H54 (cell line): ENCODE measurements at regions not wholly inside any gene's neighbourhood (a gene's known extent, or its start where the extent isn't known, plus 50 kb on each side); places are given as distances from the start of the nearest gene placed in this dataset.
"Not testable (repeated sequence)": the region's sequence is repeated elsewhere in the genome, so short reads cannot be mapped to it uniquely, and the experiment has no call there.

Experiments used
- DNase-seq: peaks from one replicate; pipeline ENCODE4 v3.0.0; 2011; ENCODE audit warnings: low spot score, mixed read lengths; ENCODE audit not compliant: insufficient read length
- FAIRE-seq: peaks from 3 replicates; lab custom pipeline; 2011; peaks lifted over from hg19 to GRCh38; lab: Jason Lieb, UNC
- POLR2A ChIP-seq: IDR thresholded peaks from 2 replicates; pipeline ENCODE4 v1.6.1; 2011; ENCODE audit warnings: low read depth, mild to moderate bottlenecking, low read length

DNA sequence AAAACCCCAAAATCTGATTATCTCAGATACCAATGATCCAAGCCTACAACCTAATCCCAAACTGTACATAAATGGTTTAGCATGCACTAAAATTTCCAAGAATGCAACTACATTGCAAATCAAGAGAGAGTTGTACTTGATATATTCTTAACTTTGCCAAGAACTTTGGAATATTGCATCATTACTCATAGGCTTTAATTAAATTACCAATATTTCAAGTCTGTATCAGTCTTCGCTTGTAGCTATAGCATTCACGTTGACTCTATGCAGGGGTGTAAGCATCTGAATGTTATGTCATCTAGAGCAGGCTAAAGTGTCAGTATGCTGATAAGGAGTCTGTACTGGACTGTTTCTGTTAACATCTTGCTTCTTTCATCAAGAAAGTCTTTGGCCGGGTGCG lies 56.3 kb downstream of the FOXI3 start:
- DNase-seq (no peak), FAIRE-seq (no peak)
- no peak for TF ChIP-seq POLR2A

GRCh38 chr2:88377641-88377991 lies 74.9 kb downstream of the FOXI3 start:
- FAIRE-seq: no peak
- TF ChIP-seq POLR2A: no peak
- DNase-seq: no peak

- DNase-seq (no peak), FAIRE-seq (no peak)
- TF ChIP-seq POLR2A: no peak
Observed at GRCh38 chr2:88372042-88372441, 80.5 kb downstream of the FOXI3 start.

DNA sequence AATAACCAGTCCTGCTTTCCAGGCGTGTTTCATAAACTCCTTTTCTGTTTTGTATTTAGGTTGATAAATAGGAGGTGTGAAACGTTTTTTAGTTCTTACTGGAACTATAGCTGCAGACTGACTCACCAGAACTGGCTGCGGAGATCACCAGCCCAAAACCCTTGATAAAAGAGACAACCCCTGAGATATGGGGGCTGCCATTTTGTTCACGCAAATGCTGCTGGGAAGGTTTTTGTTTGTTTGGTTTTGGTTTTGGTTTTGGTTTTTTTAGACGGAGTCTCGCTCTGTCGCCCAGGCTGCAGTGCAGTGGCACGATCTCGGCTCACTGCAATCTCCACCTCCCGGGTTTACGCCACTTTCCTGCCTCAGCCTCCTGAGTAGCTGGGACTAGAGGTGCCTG lies 87.1 kb downstream of the FOXI3 start:
- FAIRE-seq, DNase-seq: not testable (repeated sequence)

GRCh38 chr2:88355486-88355885 lies 97.0 kb downstream of the FOXI3 start:
- no peak for TF ChIP-seq POLR2A
- DNase-seq: no peak
- FAIRE-seq: no peak

DNA sequence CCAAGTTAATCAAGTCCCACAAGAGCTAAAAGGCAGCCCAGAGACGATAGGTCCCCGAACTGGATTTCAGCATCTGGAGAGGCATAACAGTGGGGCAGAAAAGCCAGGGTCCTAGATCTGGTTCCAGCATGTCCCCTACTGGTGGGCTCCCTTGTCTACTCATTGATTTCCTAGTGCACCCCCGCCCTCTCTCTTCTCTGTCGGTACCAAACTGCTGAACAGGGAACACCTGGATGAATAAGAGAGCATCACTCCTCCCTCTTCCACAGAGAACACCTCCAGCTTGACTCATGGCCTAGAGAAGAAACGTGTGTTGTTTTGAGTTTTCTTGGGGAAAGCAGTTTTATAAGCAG lies 101.3 kb downstream of the FOXI3 start:
- DNase-seq (no peak), FAIRE-seq (no peak)
- no peak for TF ChIP-seq POLR2A

- FAIRE-seq (no peak), DNase-seq (peak; percentile 50)
- TF ChIP-seq POLR2A: no peak
Observed at GRCh38 chr2:88350331-88351248, 101.9 kb downstream of the FOXI3 start.

DNA sequence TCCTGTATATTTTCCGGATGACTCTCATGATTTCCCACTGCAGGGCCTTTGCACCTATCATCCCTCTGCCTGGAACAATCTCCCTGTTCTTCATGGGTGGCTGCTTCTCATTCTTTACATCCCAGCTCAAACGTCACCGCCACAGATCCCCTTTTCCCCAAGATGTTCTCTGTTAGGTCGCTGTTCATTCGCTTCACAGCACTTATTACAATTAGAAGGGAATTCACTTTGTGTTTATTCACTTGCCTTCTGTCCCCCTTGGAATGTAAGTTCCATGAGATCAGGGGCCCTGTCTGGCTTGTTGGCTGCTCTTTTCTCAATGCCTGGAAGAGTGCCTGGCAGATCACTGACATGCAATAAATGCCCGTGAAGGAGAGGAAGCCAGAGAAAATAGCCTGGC lies 106.7 kb downstream of the FOXI3 start:
- no peak for TF ChIP-seq POLR2A
- no peak for FAIRE-seq
- no peak for DNase-seq

- DNase-seq (no peak), FAIRE-seq (no peak)
Observed at GRCh38 chr2:88342749-88343148, 109.7 kb downstream of the FOXI3 start.

DNA sequence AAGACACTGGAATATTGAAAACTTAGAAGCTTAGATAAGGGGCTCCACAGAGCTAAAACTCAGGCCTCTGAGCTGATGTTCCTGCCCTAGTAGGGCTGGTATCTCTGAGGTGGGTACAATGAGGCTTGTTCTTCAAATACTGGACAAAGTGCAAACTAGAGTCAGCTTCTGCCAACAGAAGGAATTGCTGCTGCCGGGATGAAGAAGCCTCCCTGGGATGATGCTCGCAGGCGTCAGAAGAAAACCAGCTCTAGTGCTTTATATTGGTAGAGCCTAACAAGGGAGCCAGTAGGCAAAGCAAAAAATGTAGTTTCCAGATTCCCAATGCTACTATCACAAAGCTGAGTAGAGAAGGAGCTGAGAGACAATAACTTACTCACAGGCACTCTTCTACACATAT lies 118.1 kb downstream of the FOXI3 start:
- FAIRE-seq (no peak), DNase-seq (no peak)
- TF ChIP-seq POLR2A: no peak

More at GRCh38 chr2:88342749-88343148, 109.7 kb downstream of the FOXI3 start:
- no peak for TF ChIP-seq POLR2A

- FAIRE-seq: no peak
- TF ChIP-seq POLR2A: no peak
- DNase-seq: no peak
Observed at GRCh38 chr2:88331239-88331638, 121.3 kb downstream of the FOXI3 start.

GRCh38 chr2:88329815-88330603 lies 122.5 kb downstream of the FOXI3 start:
- no peak for TF ChIP-seq POLR2A
- DNase-seq: no peak
- peak; percentile 11 for FAIRE-seq

- no peak for TF ChIP-seq POLR2A
- DNase-seq (no peak), FAIRE-seq (no peak)
Observed at GRCh38 chr2:88321449-88322248, 130.8 kb downstream of the FOXI3 start.

DNA sequence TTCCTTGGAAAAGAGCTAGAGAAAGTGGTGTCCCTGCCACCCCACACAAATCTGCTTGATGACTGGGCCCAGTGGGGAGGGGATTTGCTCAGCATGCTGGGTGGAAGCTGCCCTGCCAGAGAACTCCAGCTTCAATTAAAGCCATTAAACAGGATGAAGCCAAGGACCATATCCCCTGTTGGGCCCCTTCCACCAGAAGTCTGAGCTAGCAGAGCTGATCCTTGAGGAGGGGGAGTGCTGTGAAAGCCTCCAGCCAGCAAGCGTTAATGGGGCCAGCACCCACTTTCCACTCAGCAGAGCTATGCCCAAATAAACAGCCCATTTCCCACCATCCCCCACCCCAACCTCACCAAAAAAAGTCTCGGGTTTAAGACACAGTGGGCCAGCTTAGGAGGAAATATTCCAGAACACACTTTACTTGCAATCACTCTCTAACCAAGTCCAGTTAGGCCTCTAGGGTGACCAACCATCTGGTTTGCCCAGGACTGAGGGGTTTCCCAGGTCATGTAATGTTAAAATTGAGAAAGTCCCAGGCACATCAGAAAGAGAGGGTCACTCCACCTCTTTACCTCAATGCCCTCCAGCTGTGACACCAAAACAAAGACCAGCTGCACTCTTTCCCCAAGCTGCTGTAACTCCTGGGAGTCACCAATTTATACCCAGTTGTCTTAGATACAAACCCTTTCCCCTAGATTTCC lies 132.3 kb downstream of the FOXI3 start:
- no peak for DNase-seq
- no peak for FAIRE-seq

More for the DNA sequence above, 132.3 kb downstream of the FOXI3 start:
- TF ChIP-seq POLR2A: no peak
